ENCODE measurements at regions not wholly inside any gene's neighbourhood (a gene's known extent, or its start where the extent isn't known, plus 50 kb on each side); places are given as distances from the start of the nearest gene placed in this dataset.

DNA sequence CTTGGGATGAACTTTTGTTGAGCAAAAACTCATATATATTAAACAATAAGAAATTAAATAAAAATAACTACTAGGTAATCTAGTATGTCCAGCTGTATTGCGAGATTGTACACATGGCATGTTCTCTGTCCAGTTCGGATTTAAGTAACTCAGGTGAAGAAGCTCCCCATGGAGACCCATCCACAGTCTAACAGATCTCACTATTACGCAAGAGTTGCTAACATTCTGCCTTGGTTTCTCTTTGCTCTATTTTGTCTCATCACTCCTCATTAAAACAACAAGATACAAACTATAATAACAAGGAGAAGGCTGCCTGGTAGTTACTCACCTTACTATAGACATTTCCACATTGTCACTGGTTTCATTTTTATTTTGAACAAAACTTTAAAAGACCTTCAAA is 1372.3 kb upstream of the CELF2 start:
- no peak for DNase-seq (ENCODE audit: low spot score)

DNA sequence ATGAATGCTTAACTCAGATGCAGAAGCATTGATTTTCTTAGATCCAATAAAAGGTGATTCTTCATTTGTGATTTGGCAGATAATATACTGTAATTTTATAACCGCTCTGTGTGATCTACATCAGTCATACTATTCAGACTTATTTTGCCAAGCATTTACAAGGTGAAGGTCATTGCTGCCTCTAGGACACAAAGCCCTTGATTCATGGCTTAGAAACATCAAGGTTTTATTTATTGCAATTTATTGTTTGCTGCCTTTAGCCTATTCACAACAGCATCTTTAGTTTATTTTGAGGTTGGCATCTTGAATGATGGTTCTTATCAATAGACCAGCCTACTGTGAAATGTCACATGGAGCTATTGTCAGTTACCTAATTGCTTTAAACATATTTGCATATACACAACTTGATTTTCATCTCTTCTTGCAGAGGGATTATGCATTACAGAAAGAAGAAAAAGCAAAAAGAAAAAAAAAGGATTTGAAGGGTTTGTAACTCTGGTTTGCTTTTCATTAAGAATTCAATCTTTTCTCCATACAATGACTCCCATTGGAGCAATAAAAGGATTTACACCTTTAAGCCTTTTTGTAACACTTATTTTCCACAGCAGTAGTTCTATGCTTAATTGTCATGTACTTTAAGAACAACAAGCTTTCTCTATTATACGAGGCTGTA is 1371.6 kb upstream of the CELF2 start:
- no peak for DNase-seq (ENCODE audit: low spot score)

- no peak for DNase-seq (ENCODE audit: low spot score)
These were observed 1363.4 kb upstream of the CELF2 start for GRCh38 chr10:9654261-9654660.

DNA sequence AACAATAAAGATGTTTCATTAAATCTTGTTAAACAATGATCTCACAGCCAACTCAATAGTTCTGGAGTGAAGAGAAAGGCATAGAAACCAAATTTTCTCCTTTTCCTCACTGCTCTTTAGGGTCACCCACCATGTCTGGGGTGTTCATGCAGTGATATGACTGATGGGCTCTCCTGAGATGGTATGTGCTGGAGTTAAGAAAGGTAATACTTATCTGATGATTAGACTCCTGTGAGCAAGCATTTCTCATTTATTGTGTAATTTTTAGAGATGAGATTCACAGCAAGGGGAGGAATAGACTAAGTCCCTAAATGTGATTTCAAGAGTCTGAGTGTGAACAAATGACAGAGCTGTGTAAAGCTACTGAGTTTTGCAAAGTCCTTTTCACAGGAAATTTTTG is 1361.3 kb upstream of the CELF2 start:
- DNase-seq (ENCODE audit: low spot score) = no peak

DNA sequence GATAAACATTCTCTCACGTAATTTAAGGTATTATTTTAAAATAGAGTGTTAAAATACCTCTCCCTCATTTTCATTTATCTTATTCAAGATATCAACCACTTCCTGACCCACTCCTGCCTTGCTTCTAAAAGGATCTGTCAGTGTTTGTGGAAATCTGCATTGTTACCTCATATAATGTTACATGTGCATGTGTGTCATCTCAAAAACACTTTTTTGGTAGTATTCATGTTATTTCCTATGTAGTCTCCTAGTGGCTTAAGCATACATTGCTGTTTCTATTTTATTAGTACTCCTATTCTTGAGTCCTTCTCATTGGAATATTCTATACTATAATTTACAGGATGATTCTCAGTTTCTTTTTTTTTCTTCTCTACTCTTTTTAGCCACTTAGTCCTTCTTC is 1360.7 kb upstream of the CELF2 start:
- DNase-seq (ENCODE audit: low spot score) = no peak

DNA sequence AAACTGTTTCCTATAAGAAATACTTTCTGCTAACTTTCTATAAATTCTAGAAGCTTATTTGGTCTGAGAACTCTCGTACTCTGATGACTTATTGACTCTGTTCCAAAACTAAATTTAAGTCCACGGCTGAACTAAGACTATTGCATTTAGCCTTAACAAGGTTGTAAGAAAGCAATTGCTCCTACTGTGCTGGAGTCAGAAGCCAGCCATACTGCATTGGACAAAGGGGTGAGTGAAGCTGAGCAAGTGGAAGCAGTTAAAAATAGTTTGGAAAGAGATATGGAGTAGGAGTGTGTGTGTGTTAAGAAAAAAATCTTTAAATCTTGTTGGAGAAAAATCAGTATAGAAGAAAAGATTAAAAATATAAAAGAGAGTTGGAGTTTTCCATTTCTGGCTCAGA is 1360.1 kb upstream of the CELF2 start:
- no peak for DNase-seq (ENCODE audit: low spot score)

DNA sequence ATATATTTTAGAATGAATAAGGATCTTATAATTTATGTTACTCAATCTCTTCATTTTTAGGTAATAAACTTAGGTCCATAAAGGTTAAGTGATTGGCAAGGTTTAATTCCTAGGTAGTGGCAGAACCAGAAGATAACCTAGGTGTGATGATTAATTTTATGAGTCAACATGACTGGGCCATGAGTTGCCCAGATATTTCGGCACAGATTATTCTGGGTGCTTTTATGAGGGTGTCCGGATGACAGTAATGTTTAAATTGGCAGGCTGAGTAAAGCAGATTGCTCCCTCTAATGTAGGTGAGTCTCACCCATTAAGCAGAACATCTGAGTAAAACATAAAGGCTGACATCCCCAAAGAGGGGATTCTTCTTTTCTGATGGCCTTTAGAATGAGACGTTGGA is 1349.3 kb upstream of the CELF2 start:
- no peak for DNase-seq (ENCODE audit: low spot score)

DNA sequence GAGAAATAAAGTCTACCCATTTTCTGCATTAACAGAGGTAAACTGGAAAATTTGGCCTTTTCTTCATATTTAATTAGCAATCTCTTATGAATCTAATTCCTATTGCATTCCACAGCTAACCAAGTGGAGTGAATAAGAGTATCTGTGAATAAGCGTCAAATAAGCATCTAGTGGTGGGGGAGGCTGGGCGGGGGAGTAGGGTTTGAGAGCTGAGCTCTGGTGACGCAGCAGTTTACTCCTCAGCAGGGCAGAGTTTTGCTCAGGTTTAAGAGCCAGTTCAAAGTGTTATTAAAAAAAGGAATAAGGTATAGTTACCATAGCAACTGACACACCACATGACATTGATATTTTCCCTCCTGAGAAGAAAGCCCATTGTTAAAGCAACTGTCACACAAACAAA is 1346.8 kb upstream of the CELF2 start:
- no peak for DNase-seq (ENCODE audit: low spot score)

GRCh38 chr10:9681655-9682054 is 1336.0 kb upstream of the CELF2 start:
- no peak for DNase-seq (ENCODE audit: low spot score)

DNA sequence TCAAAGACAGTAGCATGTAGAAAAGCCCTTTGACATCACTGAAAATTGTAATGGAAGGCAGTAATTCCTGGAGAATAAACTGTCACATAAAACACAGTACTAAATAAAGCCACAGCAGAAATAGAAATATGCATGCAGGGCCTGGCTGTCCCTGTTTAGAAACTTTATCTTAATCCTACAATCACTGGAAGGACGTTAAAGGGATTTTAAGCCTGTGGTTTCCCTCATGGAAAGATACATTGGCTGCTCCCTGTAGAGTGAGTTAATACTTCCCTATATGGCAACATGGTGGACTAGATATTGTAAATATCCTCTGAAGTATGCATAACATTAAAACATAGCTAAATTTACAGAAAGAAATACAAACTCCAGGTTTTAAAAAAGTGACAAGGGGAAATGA is 1334.9 kb upstream of the CELF2 start:
- no peak for DNase-seq (ENCODE audit: low spot score)

DNA sequence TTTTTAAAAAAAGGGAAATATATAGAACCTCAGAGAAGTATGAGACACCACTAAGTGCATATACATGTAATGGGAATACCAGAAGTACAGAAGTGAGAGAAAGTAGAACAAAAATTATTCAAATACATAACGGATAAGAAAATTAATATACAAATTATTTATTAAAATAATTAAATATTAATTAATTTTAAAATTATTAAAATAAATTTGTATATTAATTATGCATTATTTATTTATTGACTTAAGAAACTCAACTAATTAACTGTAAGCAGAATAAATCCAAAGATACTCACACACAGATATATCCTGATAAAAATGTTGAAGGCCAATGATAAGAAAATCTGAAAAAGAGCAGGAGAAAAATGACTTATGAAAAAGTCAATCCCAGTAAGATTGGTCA is 1333.5 kb upstream of the CELF2 start:
- no peak for DNase-seq (ENCODE audit: low spot score)

DNA sequence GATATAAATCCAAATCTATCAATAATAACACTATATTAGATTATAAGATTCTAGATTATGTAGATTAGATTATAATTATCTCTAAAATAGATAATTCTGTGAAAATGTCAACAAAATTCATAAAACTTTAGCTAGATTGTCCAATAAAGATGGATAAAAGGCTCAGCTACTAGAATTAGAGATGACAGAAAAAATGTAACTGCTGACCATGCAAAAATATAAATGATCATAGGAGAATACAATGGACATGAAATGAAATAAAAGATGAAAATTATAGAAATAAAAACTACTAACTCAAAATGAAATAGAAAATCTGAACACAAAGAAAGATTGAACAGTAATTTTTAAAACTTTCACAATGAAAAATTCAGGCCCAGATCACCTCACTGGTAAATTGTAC is 1332.1 kb upstream of the CELF2 start:
- no peak for DNase-seq (ENCODE audit: low spot score)

GRCh38 chr10:9688711-9689110 is 1329.0 kb upstream of the CELF2 start:
- DNase-seq (ENCODE audit: low spot score) = no peak

DNA sequence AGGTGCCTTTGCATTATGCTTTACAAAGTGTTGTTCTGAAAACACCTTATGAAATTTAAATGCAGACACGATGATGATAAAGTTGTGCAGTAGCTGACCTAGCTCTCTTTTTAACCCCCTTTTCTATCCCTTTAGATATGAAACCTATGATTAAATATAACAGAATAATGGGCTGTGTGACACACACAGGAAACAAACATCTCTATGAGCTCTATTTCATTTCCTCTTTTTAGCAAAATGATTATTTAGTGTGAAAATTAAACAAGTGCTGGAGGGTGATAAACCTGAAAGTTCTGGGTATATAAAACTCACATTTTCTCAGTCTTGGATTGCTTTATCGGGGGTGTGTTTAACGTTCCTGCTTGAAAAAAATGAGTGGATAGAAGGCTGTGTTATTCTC is 1310.5 kb upstream of the CELF2 start:
- DNase-seq (ENCODE audit: low spot score) = no peak

DNA sequence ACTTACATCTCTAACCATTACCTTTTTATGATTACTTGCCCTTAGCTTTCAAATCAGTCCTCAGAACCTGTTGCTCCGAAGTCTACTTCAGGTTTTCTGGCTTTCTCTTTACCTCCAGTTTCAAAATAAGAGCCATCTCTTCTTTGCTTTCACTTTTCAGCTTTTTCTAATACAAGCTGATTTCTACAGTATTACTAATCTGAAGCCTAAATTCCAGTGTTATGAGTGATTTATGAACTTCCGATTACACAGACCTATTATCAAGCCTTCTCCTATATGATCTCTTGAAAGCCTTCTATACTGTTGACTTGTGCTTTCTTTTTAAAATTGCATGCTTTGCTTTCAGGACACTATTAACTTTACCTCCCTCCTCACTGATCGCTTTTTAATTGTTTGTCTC is 1307.8 kb upstream of the CELF2 start:
- no peak for DNase-seq (ENCODE audit: low spot score)

DNA sequence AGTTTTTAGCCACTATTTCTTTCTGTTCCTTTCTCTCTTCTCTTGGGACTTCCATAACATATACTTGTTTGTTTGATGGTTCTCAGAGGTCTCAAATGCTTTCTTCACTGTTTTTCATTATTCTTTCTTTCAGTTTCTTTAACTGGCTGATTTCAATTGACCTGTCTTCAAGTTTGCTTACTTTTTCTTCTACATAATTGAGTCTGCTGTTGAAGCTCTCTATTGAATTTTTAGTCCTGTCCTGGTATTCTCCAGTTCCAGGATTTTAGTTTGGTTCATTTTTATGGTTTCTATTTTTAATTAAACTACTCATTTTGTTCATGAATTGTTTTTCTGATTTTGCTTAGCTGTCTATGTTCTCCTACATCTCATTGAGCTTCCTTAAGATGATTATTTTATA is 1305.3 kb upstream of the CELF2 start:
- no peak for DNase-seq (ENCODE audit: low spot score)

GRCh38 chr10:9719246-9719645 is 1298.4 kb upstream of the CELF2 start:
- no peak for DNase-seq (ENCODE audit: low spot score)

GRCh38 chr10:9733766-9734165 is 1283.9 kb upstream of the CELF2 start:
- no peak for DNase-seq (ENCODE audit: low spot score)

DNA sequence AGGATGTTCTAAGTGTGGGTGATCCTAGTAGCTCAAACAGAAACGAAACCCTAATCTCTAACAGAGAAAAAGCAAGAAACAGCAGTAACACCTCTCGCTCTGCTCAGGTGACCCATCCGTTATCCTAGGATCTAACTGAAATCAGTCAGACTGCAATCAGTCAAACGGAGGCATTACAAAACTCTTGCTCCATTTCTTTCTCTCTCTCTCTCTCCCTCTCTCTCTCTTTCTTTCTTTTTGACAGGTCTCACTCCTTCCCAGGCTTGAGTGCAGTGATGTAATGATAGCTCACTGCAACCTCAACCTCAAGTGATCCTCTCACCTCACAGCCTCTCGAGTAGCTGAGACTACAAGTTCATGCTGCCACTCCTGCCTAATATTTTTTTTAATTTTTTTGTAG is 1283.5 kb upstream of the CELF2 start:
- no peak for DNase-seq (ENCODE audit: low spot score)

DNA sequence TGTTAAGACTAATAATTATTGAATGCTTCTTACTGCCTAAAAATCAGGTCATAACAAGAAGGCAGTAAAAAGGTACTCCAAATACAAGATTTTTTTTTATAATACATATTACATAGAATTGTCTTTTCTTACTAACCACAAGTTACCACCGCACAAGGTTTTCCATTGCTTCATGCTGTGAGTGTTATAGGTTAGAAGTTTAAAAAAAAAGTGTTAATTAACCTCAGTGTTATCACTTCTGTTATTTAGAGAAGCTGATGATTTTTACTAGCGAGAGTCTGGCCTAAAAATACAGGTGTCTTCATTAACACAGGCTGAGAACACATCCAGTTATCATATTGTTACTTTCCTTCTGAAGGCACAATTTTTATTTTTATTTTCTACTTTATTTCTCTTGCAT is 1281.9 kb upstream of the CELF2 start:
- no peak for DNase-seq (ENCODE audit: low spot score)

GRCh38 chr10:9743639-9744038 is 1274.0 kb upstream of the CELF2 start:
- DNase-seq (ENCODE audit: low spot score) = no peak

- DNase-seq (ENCODE audit: low spot score) = no peak
These were observed 1272.5 kb upstream of the CELF2 start for GRCh38 chr10:9745158-9745557.

DNA sequence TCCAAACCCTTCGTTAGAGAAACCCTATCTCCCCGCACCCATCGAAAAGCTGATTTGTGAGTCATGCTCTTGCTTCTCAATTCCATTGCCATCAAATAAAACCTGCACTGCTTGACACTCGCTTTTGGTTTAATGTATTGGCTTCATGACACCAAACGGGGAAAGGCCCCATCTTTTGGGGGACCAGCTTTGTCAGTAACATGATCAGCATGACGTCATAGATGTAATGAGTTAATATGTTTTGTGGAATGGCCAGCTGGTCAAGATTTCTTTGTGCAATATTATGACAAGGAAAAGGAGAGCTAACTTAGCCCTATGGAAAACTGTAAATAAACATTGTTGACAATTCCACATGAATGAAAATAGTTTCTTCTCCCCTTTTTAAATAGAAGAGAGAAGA is 1260.5 kb upstream of the CELF2 start:
- DNase-seq (ENCODE audit: low spot score) = no peak

DNA sequence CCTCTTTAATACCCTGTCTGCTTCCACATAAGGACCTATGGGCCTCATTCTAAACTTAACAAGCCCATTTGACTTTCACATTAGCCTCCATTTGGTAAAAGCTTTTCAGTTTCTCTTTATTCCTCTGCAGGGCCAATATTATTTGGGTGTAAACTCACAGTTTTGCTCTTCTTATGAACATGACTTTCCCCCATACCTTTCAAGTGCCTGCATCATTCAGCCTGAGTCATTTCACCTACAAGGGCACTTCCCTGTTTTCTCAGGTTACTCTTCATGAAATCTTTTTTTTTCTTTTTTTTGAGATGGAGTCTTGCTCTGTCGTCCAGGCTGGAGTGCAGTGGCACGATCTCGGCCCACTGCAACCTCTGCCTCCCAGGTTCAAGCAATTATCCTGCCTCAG is 1258.1 kb upstream of the CELF2 start:
- no peak for DNase-seq (ENCODE audit: low spot score)
